ENCODE measurements at regions not wholly inside any gene's neighbourhood (a gene's known extent, or its start where the extent isn't known, plus 50 kb on each side); places are given as distances from the start of the nearest gene placed in this dataset.

GRCh38 chr2:235155163-235155562, 203.3 kb downstream of the SH3BP4 start:
- H3K4me3 ChIP-seq (ENCODE audit: low read depth, low read length): no peak overlapping the region
- TF ChIP-seq CTCF (IDR thresholded peaks at IDR 0.05; ENCODE audit: insufficient read depth, low read depth, low read length, missing control alignments): no peak
- DNase-seq (ENCODE audit: low read depth): no peak

- no peak for TF ChIP-seq CTCF (IDR thresholded peaks at IDR 0.05; ENCODE audit: insufficient read depth, low read depth, low read length, missing control alignments)
- no peak overlapping the region for H3K4me3 ChIP-seq (ENCODE audit: low read depth, low read length)
- DNase-seq (ENCODE audit: low read depth): no peak
Measured at GRCh38 chr2:235156055-235156454, 204.2 kb downstream of the SH3BP4 start.

GRCh38 chr2:235157746-235158482, 206.1 kb downstream of the SH3BP4 start:
- DNase-seq (ENCODE audit: low read depth): no peak
- no peak overlapping the region for H3K4me3 ChIP-seq (ENCODE audit: low read depth, low read length)
- no peak for TF ChIP-seq CTCF (IDR thresholded peaks at IDR 0.05; ENCODE audit: insufficient read depth, low read depth, low read length, missing control alignments)

- no peak for DNase-seq (ENCODE audit: low read depth)
- TF ChIP-seq CTCF (IDR thresholded peaks at IDR 0.05; ENCODE audit: insufficient read depth, low read depth, low read length, missing control alignments): no peak
- H3K4me3 ChIP-seq (ENCODE audit: low read depth, low read length): no peak overlapping the region
Measured at GRCh38 chr2:235160281-235160810, 208.5 kb downstream of the SH3BP4 start.

GRCh38 chr2:235161565-235161964, 209.7 kb downstream of the SH3BP4 start:
- no peak for TF ChIP-seq CTCF (IDR thresholded peaks at IDR 0.05; ENCODE audit: insufficient read depth, low read depth, low read length, missing control alignments)
- H3K4me3 ChIP-seq (ENCODE audit: low read depth, low read length): no peak overlapping the region
- no peak for DNase-seq (ENCODE audit: low read depth)

GRCh38 chr2:235162082-235162836, 210.4 kb downstream of the SH3BP4 start:
- H3K4me3 ChIP-seq (ENCODE audit: low read depth, low read length): no peak overlapping the region
- no peak for DNase-seq (ENCODE audit: low read depth)
- TF ChIP-seq CTCF (IDR thresholded peaks at IDR 0.05; ENCODE audit: insufficient read depth, low read depth, low read length, missing control alignments): no peak
